HG02840 (cell line): ENCODE measurements at regions not wholly inside any gene's neighbourhood (a gene's known extent, or its start where the extent isn't known, plus 50 kb on each side); places are given as distances from the start of the nearest gene placed in this dataset.

ENCODE experiments used
- ATAC-seq: cut with Tn5 transposase; IDR thresholded peaks from one replicate; pipeline ENCODE4 v1.9.1; 2021; ENCODE audit warnings: mild to moderate bottlenecking, moderate library complexity, moderate number of reproducible peaks; ENCODE audit not compliant: unreplicated experiment, low FRiP score

DNA sequence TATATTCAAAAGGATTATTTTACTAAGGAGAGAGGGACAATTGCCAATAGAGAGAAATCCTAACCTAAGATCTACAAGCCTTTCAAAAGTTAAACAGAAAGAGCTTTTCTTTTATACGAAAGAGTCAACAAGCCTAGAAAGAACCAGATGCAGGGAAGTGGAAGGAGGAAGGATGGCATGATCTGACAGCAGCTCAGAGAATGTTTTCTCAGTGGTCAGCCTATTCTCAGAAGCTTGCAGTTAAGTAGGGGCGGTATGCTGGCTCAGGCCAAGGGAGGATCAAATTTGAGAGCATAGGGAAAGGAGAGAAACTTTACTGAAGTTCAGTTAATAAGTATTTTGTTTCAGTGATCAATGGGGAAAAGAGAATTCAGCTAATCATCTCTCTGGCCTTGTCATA lies 88.0 kb upstream of the FTMT start:
- no peak for ATAC-seq

DNA sequence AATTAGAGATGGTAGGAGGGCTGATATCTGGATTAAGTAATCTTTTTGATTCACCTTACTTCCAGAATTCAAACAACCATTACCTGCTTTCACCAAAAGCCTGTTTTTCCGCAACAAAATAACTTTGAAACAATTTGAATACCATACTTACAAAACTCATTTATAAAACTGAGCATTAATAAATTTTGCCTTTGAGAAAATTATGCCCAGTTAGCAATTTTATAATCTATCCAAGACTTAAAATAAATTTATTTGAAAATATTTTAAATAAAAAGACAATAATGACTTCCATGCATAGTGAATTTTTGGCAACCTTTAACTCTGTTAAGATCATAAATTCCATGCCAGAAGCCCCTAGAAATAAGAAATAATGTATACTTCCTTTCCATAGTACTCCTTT lies 71.3 kb upstream of the FTMT start:
- ATAC-seq, result no peak

DNA sequence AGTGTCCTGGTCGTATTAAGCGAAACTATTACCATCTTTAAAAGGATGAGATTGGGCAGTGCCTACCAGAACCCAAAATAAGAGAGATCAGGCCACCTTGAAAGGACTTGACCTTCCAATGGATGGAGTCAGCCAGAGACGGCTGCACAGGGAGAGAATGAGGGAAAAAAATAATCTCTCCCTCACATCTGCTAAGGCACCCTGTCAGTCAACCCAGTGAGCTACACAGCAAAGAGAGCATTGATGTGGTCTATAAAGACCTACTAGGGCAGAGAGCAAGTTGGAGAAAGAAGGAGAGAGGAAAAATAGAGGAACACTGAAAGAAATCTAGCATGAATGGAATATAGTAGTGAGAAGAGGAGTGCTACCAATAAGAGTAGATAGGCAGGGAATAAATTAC lies 68.0 kb upstream of the FTMT start:
- ATAC-seq, result no peak

DNA sequence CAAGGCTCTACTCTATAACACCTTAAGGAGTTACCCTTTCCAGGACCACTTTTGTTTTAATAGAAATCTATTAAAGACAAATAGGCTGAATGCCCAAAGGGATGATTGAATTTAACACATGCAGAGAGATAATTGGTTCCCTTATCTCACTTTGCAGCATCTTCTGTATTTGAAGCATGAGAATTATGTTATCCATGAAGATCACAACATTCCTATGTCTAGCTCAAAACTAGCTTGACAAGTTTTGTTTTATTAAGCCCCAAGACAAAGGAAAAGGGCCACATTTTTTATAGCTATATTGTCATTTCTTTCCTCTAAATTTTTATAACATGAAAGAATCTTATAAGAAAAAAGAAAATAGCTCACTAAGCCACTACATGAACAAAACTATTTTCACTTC lies 57.9 kb upstream of the FTMT start:
- no peak for ATAC-seq

DNA sequence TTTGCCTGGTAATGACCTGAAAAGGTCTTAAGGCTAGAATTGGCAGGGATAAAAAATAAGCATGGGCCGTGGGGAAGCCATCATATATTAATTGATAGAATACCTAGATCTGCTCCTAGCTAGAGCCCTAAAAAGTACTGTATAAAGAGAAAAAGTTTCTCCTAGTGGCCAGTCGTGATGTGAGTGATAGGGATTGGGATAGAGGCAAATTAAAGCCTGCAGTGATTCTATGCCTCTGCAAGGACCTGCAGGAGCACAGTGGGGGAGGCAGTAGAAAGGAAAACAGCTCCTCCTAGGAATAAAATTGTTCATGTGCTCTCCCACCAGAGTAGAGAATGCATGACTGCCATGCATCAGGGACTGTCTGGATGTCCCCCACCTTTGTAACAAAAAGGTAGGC lies 56.2 kb upstream of the FTMT start:
- no peak for ATAC-seq

DNA sequence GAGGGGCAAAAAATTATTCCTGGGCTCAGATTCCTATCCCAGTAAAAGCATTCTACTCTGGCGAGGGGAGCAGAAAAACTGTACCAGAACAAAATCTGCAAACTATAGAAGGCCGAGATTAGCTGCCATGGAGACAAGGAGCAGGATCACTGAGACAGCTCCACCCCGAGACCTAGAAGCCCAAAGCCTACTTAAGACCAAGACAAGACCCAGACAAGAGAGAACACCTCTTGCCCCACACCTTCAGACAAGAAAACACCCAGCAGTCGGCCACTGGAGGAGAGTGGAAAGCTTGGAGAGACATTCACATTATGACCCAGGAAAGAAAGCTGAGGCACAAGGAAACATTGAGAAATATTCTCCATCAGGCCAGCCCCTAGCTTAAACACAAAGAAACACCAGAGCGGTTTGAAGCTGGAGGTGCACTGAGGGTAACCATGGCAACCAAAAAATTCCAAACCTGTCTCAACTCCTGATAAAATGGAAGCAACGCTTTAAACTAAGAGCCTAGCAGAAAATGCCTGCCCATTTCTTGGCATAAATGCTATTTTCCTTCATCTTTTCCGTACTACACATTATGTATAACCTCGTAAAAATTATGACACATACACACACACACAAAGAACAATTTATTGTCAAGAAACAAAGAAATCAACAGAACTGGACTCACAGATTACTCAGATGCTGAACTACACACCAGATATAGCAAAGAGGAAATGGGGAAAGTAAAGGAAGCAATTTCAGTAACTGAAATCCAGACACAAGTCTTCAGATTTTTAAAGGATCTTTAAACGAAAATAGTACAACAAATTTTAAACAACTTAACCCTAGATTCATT lies 53.8 kb upstream of the FTMT start:
- no peak for ATAC-seq
